B cell (primary cell): ENCODE measurements at regions not wholly inside any gene's neighbourhood (a gene's known extent, or its start where the extent isn't known, plus 50 kb on each side); places are given as distances from the start of the nearest gene placed in this dataset.

Experiments
- ATAC-seq: fragments of 200-7000 bp; cut with Tn5 transposase; one replicate; pipeline ENCODE4 v1.10.0; 2021; ENCODE audit warnings: low read depth, mild to moderate bottlenecking, moderate number of reproducible peaks, moderate library complexity
- CTCF ChIA-PET: fragments of 350-600 bp; sonication (Branson Sonifier 250); formaldehyde crosslinking; loops from one replicate; lab custom pipeline; 2021; ENCODE audit warnings: antibody characterized with exemption, inconsistent platforms; lab: Charles Lee
- POLR2A ChIA-PET: fragments of 350-600 bp; sonication (Branson Sonifier 250); formaldehyde crosslinking; loops from one replicate; lab custom pipeline; 2021; ENCODE audit warnings: antibody characterized with exemption; lab: Charles Lee
- DNase-seq: peaks from one replicate; pipeline ENCODE4 v3.0.0; 2013
- H2AFZ ChIP-seq: 2 replicates; pipeline ENCODE4 v1.6.1; 2012; ENCODE audit warnings: mild to moderate bottlenecking, low read depth, low read length; ENCODE audit not compliant: insufficient read depth, poor library complexity, severe bottlenecking
- H3K27ac ChIP-seq, 2 donors: 1 replicate in 1 of 2; 2 replicates in 1 of 2; pipeline ENCODE4 v1.5.1; 2012 to 2013; ENCODE audit warnings: low read length in 2 of 2, mild to moderate bottlenecking in 2 of 2, moderate library complexity in 1 of 2
- H3K27me3 ChIP-seq, 4 experiments: fragments of 200-600 bp in 1 of 4; sonication (generic) in 1 of 4; replicated peaks in 1 of 4; 1 replicate in 2 of 4; 2 replicates in 2 of 4; pipeline versions ENCODE4 v1.6.1 to v1.7.0; 2013 to 2016; ENCODE audit warnings: low read length in 3 of 4, mild to moderate bottlenecking in 2 of 4, mixed read lengths in 1 of 4, moderate library complexity in 1 of 4; ENCODE audit not compliant: insufficient read depth in 4 of 4, control insufficient read depth in 3 of 4; ENCODE audit errors: control extremely low read depth in 1 of 4
- H3K36me3 ChIP-seq, 2 experiments: replicated peaks in 1 of 2; 1 replicate in 1 of 2; 2 replicates in 1 of 2; pipeline versions ENCODE4 v1.6.1 to v1.7.1; 2013; ENCODE audit warnings: low read length in 1 of 2; ENCODE audit not compliant: insufficient read depth in 2 of 2, control insufficient read depth in 1 of 2; ENCODE audit errors: control extremely low read depth in 1 of 2, extremely low read depth in 1 of 2
- H3K4me1 ChIP-seq, 2 donors: fragments of 200-600 bp in 1 of 2; sonication (generic) in 1 of 2; 1 replicate in 1 of 2; 2 replicates in 1 of 2; pipeline versions ENCODE4 v1.5.1 to v1.6.1; 2013 to 2017; ENCODE audit warnings: low read length in 2 of 2; ENCODE audit not compliant: control insufficient read depth in 2 of 2, insufficient read depth in 2 of 2
- H3K4me2 ChIP-seq: replicated peaks from 2 replicates; pipeline ENCODE3; 2012; ENCODE audit warnings: mild to moderate bottlenecking, low read depth, low read length; ENCODE audit not compliant: poor library complexity, severe bottlenecking
- H3K4me3 ChIP-seq, 5 experiments: fragments of 200-600 bp in 1 of 5; sonication (generic) in 1 of 5; 1 replicate in 3 of 5; 2 replicates in 2 of 5; pipeline versions ENCODE4 v1.5.1 to v1.7.0; 2011 to 2016; ENCODE audit warnings: low read length in 4 of 5, mild to moderate bottlenecking in 4 of 5, low read depth in 2 of 5, control low read depth in 1 of 5, moderate library complexity in 1 of 5; ENCODE audit not compliant: insufficient read depth in 1 of 5; ENCODE audit errors: control extremely low read depth in 1 of 5, extremely low read depth in 1 of 5
- H3K79me2 ChIP-seq: fragments of 200-600 bp; sonication (generic); one replicate; pipeline ENCODE4 v1.6.0; 2016; ENCODE audit warnings: low read length; ENCODE audit not compliant: control insufficient read depth, insufficient read depth
- H3K9ac ChIP-seq: fragments of 200-600 bp; sonication (generic); 2 replicates; pipeline ENCODE4 v1.6.1; 2017; ENCODE audit warnings: mild to moderate bottlenecking, low read length, moderate library complexity
- H3K9me3 ChIP-seq, 3 donors: one replicate each; pipeline versions ENCODE4 v1.6.1 to v1.7.1; 2013; ENCODE audit warnings: low read length in 2 of 3; ENCODE audit not compliant: control insufficient read depth in 2 of 3, insufficient read depth in 1 of 3; ENCODE audit errors: control extremely low read depth in 1 of 3
- H4K20me1 ChIP-seq: 2 replicates; pipeline ENCODE4 v1.6.0; 2012; ENCODE audit warnings: mild to moderate bottlenecking, low read length; ENCODE audit not compliant: insufficient read depth, control insufficient read depth, poor library complexity, severe bottlenecking
- H3K27ac Mint-ChIP-seq: one replicate; pipeline ENCODE4 v1.8.0; 2021; ENCODE audit warnings: mixed read lengths
- H3K27me3 Mint-ChIP-seq: one replicate; pipeline ENCODE4 v1.8.0; 2021; ENCODE audit warnings: mixed read lengths
- H3K4me1 Mint-ChIP-seq: one replicate; pipeline ENCODE4 v1.8.0; 2021; ENCODE audit warnings: mixed read lengths
- H3K4me3 Mint-ChIP-seq: one replicate; pipeline ENCODE4 v1.8.0; 2021; ENCODE audit warnings: mixed read lengths
- H3K9me3 Mint-ChIP-seq: one replicate; pipeline ENCODE4 v1.8.0; 2022; ENCODE audit warnings: mixed read lengths; ENCODE audit not compliant: insufficient read depth
- CTCF ChIP-seq: fragments of 200-600 bp; IDR thresholded peaks from one replicate; pipeline ENCODE4 v1.8.0; 2022; ENCODE audit warnings: antibody characterized with exemption, mild to moderate bottlenecking
- EZH2 ChIP-seq: IDR thresholded peaks from 2 replicates; pipeline ENCODE4 v1.6.1; 2012; ENCODE audit warnings: borderline replicate concordance, low read depth, mild to moderate bottlenecking, moderate library complexity, low read length; ENCODE audit not compliant: insufficient read depth, poor library complexity, severe bottlenecking
- WGBS: methylation state at CpG from one replicate; pipeline ENCODE4 v1.1.5; 2013; ENCODE audit warnings: missing lambda C conversion rate; ENCODE audit not compliant: insufficient coverage; 5-methylcytosine and 5-hydroxymethylcytosine counted together
- intact Hi-C: fragments of 100-400 bp; cut with micrococcal nuclease; formaldehyde crosslinking; loops from one replicate; pipeline ENCODE4 v1.10.0; 2022

GRCh38 chr6:104595311-104595820 is 264.4 kb downstream of the HACE1 start:
- H3K4me3 ChIP-seq: no peak overlapping the region
- Mint-ChIP-seq H3K27ac (no peak overlapping the region), H3K4me1 (no peaks in the 10 kb centered on the region), H3K9me3 (no peaks in the 10 kb centered on the region), H3K27me3 (no peaks in the 10 kb centered on the region), H3K4me3 (no peak overlapping the region)
- no peaks in the 10 kb centered on the region for H3K4me1 ChIP-seq
- no peaks in the 10 kb centered on the region for H3K79me2 ChIP-seq
- WGBS: 76% methylated on average over 2 of the region's 2 CpGs
- ChIA-PET CTCF (no interaction called here), POLR2A (no interaction called here)
- DNase-seq (no peak), ATAC-seq (no peak)
- no peak for TF ChIP-seq CTCF
- no peak for TF ChIP-seq EZH2
- H3K9ac ChIP-seq: no peak overlapping the region
- intact Hi-C loops: no loop called here
- no peaks in the 10 kb centered on the region for H3K9me3 ChIP-seq
- no peaks in the 10 kb centered on the region for H3K27me3 ChIP-seq
- no peak overlapping the region for H3K4me2 ChIP-seq
- H2AFZ ChIP-seq: no peak overlapping the region
- no peak overlapping the region for H3K27ac ChIP-seq
- no peaks in the 10 kb centered on the region for H3K36me3 ChIP-seq
- H4K20me1 ChIP-seq: no peaks in the 10 kb centered on the region

GRCh38 chr6:104591573-104592334 is 268.0 kb downstream of the HACE1 start:
- no peaks in the 10 kb centered on the region for H3K4me1 Mint-ChIP-seq
- no peak overlapping the region for H3K4me3 Mint-ChIP-seq
- H3K9me3 Mint-ChIP-seq: no peaks in the 10 kb centered on the region
- ChIA-PET POLR2A (no interaction called here), CTCF (no interaction called here)
- Histone ChIP-seq H3K79me2 (no peaks in the 10 kb centered on the region), H3K4me1 (no peaks in the 10 kb centered on the region), H3K9me3 (no peaks in the 10 kb centered on the region), H3K4me3 (no peak overlapping the region), H2AFZ (no peak overlapping the region), H3K9ac (no peak overlapping the region), H3K27ac (no peak overlapping the region), H3K4me2 (no peak overlapping the region), H3K27me3 (no peaks in the 10 kb centered on the region), H4K20me1 (no peaks in the 10 kb centered on the region), H3K36me3 (no peaks in the 10 kb centered on the region)
- no peak overlapping the region for H3K27ac Mint-ChIP-seq
- H3K27me3 Mint-ChIP-seq: no peaks in the 10 kb centered on the region
- ATAC-seq (no peak), DNase-seq (no peak)
- intact Hi-C loops: no loop called here
- 83% methylated on average over 2 of the region's 2 CpGs for WGBS
- TF ChIP-seq CTCF: no peak
- no peak for TF ChIP-seq EZH2
